HG03432 (cell line): ENCODE measurements at regions not wholly inside any gene's neighbourhood (a gene's known extent, or its start where the extent isn't known, plus 50 kb on each side); places are given as distances from the start of the nearest gene placed in this dataset.
A peak's percentile ranks its signal among the peaks of the same experiment; 100 is the strongest.
"Not testable (repeated sequence)": the region's sequence is repeated elsewhere in the genome, so short reads cannot be mapped to it uniquely, and the experiment has no call there.

Experiments used
- ATAC-seq: cut with Tn5 transposase; IDR thresholded peaks from one replicate; pipeline ENCODE4 v1.9.1; 2021; ENCODE audit warnings: mild to moderate bottlenecking, moderate library complexity; ENCODE audit not compliant: unreplicated experiment

DNA sequence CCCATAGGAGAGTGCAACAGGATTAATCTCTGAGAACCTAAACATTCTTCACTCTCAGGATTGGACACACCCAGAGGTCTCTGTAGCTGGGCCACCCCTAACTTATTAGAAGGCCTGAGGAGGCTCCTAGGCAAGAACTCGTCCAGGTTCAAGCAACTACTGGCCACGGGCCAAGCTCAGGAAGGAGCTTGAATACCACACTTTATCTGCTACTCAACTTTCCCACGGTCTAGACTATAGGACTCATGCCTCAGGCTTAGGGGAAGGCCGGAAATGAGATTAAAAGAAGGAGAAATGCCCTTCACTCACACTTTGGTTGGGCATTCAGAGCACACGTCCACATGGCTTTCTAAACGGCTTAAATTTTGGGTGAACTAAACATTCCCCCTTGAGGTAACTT lies 142.8 kb upstream of the PHYHIPL start:
- no peak for ATAC-seq

- peak; percentile 99 for ATAC-seq
Measured at GRCh38 chr10:59036311-59037017, 140.0 kb upstream of the PHYHIPL start.

DNA sequence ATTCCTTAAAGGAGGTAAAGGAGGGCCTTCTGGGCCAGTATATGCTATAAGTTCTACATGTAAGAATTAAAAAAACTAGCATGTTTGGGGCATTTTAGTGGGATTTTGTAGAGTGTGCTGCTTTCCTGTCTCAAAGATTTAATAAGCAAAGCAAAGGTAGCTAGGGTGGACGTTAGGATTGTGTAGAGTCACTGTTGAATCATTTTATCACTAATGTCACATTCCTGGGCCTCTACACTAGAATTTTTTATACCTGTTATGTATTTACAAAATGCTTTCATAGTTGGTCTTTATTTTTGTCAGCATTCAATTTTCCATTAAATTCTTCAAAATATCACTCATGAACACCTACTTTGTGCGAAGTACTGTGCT lies 139.4 kb upstream of the PHYHIPL start:
- ATAC-seq = peak; percentile 2

- no peak for ATAC-seq
Measured at GRCh38 chr10:59037506-59037905, 138.9 kb upstream of the PHYHIPL start.

DNA sequence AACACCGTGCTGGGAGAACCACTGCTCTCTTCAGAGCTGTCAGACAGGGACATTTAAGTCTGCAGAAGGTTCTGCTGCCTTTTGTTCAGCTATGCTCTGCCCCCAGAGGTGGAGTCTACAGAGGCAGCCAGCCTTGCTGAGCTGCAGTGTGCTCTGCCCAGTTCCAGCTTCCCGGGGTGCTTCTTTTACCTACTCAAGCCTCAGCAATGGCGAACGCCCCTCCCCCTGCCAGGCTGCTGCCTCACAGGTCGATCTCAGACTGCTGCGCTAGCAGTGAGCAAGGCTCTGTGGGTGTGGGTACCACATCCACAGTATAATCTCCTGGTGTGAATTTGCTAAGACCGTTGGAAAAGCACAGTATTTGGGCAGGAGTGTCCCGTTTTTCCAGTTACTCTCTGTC lies 133.1 kb upstream of the PHYHIPL start:
- not testable (repeated sequence) for ATAC-seq

- ATAC-seq = no peak
Measured at GRCh38 chr10:59047180-59047579, 129.3 kb upstream of the PHYHIPL start.

GRCh38 chr10:59047957-59048618 lies 128.4 kb upstream of the PHYHIPL start:
- ATAC-seq = peak; percentile 95

DNA sequence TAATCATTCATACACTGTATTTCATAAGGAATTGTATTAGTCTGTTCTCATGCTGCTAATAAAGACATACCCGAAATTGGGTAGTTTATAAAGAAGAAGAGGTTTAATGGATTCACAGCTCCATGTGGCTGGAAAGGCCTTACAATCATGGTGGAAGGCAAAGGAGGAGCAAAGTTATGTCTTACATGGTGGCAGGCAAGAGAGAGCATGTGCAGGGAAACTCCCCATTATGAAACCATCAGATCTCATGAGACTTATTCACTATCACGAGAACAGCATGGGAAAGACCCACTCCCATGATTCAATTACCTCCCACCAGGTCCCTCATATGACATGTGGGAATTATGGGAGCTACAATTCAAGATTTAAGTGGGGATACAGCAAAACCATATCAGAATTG lies 122.9 kb upstream of the PHYHIPL start:
- not testable (repeated sequence) for ATAC-seq

- no peak for ATAC-seq
Measured at GRCh38 chr10:59055045-59055444, 121.4 kb upstream of the PHYHIPL start.

DNA sequence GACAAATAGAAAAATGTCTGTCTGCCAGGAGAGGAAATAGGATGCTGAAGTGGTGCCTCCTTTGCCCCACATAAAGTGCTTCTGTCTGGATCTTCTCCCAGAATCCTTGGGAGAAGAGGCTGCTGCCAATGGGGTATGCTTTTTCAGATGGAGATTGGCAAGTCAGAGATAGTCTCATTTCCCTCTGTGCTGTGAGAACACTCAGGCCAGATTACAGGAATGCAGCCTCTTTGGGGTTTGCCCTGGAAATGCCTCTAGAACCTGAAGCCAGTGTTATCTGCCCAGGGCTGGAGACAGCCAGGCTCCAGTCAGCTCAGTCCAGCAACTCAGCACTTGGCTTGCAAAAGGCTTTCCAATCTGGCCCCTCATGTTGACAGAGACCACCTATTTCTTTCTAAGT lies 119.1 kb upstream of the PHYHIPL start:
- no peak for ATAC-seq

DNA sequence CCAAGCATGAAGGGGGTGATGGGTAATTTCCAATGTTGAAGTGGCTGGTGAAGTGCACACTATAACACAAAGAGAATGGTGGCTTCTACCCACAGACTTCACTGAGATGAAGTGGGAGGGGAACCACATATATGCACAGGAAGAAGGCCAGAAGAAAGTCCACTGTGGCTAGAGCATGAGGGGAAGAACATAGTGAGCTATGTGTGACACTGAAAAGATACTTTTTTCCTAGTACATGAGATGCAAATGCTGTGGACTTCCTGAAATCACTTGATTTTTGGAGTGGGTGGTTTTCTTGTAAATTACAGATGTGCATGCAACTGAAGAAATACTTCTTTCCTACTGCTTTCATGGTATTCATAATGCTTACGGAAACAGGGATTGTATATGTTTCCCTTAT lies 115.6 kb upstream of the PHYHIPL start:
- ATAC-seq = peak; percentile 76

DNA sequence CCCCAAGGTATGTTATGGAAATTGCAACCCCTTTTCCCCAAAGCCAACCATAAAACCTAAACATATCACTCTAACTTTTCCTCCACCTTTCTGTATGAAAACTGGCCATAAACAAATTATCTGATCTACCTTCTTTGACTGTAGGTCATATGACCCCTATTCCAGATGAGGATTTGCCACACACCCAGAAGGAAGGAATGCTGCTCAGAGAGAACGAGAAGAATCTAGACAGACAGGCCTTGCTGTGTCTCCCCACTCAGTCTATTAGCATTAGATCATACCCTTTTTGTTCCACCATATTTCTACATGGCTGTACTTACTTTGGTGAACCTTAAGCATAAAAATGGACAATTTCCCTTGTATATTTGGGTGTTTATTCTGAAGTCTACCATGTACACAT lies 113.0 kb upstream of the PHYHIPL start:
- no peak for ATAC-seq

DNA sequence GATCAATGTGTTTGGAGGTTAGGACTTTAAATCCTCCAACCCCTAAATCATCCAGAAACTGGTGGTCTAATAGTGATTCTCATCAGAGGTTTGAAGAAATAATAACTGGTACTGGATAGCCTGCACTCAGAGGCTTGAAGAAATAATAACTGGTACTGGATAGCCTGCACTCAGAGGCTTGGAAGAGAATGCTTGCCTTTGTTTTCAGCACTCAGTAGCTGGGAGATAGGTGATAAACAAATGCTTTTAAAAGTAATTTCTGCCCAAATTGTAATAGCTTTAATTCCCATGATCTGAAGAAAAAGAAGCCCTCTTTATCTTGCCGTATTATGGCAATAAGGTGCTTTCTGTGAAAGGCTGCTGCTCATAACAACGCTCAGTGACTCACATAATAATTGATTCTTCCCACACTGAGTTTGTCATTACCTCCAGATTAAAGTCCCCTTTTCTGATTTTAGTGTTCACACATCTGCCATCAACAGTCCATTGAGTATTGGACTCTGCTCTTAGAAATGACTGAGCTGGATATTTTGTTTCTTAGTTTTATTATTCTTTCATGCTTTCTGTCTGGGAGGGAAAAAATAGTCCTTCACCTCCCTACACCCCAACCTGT lies 112.3 kb upstream of the PHYHIPL start:
- no peak for ATAC-seq

DNA sequence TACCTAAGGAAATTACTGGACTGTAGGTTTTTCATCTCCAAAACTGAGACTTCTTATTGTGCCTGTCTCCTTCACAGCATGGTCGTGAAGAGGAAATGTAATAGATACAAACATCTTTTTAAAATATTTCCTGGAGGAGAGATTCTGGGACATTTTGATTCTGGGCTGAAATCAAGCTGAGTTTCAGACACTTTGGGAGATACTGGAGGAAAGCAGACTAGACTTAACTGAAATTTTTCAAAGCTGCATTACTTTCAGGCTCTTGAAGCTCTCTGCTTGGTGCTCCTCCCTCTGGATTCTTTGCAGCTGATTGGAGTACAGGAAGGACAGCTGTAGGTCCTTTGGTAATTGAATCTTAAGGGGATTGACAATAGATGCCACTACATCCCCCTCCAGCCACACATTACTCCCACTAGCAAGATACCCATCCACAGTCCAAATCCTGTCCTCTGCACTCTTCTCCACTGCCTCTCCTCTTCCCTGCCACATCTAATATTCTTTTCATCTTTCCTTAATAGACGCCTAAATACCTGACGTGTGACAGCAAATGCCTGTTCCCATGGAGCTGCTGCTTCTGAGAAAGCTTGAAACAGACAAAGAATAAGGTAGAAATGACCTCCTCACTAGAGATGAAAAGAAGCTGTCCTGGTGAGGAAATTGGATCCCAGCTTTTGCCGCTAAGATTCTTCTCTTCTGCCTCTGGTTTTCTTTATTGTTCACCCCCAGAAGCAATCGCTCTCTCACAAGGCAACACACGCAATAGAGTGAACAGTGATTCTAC lies 111.5 kb upstream of the PHYHIPL start:
- no peak for ATAC-seq

GRCh38 chr10:59068581-59069191 lies 107.8 kb upstream of the PHYHIPL start:
- ATAC-seq = peak; percentile 53

GRCh38 chr10:59072038-59072437 lies 104.4 kb upstream of the PHYHIPL start:
- no peak for ATAC-seq

DNA sequence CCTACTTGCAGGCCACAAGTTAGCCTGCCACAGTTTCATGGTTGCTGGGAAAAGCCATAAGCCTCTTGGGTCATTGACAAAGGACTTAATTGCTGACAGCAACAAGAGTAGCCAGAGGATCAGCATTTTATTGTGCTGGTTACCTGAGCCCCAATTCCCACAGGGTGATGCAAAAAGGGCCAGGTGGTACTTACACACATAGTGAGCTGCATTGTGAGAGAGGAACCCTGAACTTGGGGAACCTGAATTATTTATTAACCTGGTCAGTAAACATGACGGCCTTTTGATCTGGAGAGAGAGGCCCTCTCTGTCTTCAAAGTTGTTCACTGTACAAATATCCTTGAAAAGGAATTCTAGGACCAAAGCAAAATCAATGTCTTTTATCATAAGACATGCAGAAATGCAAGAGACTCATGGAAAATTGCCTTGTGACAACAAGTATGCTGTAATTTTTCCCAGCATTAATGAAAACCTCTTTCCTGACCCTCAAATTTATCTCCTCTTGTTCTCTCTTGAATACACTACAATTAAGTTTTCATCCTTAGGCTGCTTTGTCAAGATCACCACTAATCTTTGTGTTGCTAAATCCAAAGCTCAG lies 102.9 kb upstream of the PHYHIPL start:
- no peak for ATAC-seq

DNA sequence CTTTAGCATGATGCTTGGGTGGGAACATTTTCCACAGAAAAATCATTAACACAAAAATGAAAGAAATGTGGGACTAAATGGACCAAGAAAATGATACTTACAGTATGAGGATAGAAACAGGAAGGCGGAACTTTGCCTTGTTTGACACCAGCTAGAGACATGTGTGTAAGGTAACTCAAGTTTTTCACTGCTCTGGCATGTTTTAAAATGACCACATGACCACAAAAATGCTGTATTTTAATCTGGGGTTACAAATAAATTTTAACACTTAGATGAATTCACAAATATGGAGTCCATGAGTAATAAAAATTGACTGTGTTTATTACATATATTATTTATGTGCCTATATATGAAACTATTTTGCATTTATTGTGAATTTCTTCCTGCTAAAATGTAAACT lies 100.9 kb upstream of the PHYHIPL start:
- ATAC-seq = no peak

DNA sequence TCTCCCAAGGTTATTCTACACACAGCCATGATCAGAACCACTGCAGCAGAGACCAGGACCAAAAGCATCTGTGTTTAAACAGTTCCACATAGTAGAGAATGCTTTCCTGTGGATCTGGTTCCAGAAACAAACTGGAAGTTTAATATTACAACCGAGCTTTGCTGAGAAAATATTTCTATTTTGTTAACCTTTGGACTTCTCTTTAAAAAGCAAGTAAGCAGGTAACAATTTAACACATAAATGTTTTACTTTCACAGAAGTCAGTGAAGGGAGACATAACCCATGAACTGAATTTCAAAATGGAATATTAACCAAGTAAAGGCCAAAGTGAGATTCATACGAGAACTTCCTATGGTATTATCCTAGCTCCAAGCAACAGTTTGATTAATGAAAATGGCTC lies 98.6 kb upstream of the PHYHIPL start:
- no peak for ATAC-seq

- ATAC-seq = no peak
Measured at GRCh38 chr10:59078978-59079377, 97.5 kb upstream of the PHYHIPL start.
